HG03103 (cell line): ENCODE measurements at regions not wholly inside any gene's neighbourhood (a gene's known extent, or its start where the extent isn't known, plus 50 kb on each side); places are given as distances from the start of the nearest gene placed in this dataset.

ENCODE experiments used
- ATAC-seq: cut with Tn5 transposase; IDR thresholded peaks from one replicate; pipeline ENCODE4 v1.9.1; 2021; ENCODE audit warnings: low read depth; ENCODE audit not compliant: unreplicated experiment

DNA sequence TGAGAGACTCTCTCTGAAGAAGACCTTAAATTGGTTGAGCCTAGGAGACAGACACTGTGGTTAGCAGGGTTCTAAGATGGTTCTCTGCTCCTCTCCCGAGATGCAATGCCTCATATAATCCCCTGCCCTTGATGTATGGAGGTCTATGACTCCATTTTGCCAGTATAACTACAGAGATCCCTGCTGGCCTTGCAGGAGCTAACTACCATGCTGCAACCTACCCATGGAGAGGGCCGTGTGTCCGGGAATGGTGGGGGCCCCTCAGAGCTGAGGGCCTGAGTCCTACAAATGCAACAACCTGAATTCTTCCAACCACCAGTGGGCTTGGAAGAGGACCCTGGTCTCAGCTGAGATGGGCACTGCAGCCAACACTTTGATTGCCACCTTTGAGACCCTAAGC, 388.0 kb downstream of the SETD4 start:
- ATAC-seq, result no peak

DNA sequence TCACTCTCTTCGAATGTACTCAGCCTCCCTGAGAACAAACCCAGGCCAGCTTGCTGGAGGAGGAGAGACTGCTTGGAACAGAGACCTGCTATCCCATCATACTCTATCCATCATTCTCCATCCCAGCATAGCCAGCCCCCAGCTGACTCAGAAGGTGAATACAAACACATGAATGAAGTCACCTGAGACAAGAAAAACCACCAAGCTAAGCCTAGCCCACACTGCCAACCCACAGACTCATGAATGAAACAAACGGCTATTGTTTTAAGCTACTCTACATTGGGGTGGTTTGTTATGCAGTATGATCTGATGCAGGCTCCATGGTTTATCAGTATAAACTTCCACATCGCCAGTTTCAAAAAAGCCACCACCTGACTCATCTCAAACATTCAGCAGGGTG, 395.6 kb downstream of the SETD4 start:
- no peak for ATAC-seq

DNA sequence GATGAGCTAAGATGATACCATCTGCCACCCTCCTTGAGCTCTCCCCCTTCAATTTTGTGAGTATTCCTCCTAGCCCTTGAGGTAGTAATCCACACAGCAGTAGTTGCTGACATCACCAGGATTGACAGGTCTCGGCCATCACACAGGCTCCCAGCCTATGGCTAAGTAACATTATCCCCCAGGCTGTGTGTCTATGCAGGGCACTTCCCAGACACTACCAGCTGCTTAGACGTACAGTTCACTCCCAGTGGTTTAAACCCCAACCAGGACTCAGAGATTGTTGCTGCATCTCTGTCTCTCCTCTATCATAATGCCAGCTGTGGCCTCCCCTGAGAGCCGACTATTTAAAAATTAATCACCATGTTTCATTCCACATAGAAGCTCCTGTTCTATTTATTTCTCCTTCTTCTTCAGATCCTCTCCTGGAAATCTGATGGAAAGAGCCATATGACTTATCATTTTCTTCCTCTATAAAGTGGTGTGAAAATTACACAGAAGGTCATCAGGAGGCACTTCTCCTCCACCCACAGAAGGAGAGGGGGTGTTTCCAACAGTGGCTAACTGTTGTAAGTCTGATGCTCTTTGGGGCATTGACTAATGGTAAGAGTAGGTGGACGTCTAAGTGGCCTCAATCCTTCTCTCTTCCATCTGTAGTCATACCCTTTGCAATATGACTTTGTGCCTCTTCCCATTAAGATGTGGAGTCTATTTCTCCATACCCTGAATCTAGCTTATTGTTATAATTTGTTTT, 396.3 kb downstream of the SETD4 start:
- no peak for ATAC-seq

DNA sequence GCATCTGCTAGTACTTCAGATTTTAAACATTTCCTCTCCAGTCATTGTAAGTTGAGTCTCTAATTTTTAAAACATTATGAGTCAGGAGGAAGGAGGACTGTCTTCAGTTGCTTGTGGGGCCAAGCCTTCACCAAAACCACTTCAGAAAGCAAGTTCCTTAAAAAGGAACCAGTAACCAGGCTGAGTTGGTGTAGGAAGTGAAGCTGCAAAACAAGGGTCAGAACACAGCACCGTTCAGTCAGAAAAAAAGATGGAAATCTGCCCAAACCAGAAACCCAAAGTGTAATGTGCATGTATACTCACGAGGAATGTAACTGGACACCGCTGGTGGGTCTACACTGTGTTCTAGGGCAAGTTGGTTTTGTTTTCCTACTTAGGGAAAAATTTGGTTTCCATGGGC, 402.1 kb downstream of the SETD4 start:
- no peak for ATAC-seq

DNA sequence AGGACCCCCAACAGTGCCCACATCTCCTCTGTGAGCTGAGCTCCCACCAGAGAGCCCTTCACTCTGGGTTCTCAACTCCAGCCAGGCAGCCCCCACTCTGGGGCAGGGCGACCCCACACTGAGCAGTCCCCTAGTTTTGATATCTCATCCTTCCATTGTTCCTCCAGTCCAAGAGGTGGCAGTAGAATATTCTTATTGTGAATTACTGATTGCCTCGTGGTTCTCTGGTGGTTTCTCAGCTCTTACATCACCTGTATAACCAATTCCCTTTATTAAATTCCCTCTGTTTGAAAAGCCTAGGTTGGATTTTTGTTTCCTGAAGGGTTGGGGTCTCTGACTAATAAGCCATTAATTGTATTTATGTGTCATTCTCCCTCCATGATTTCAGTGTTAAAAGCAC, 407.5 kb downstream of the SETD4 start:
- no peak for ATAC-seq

DNA sequence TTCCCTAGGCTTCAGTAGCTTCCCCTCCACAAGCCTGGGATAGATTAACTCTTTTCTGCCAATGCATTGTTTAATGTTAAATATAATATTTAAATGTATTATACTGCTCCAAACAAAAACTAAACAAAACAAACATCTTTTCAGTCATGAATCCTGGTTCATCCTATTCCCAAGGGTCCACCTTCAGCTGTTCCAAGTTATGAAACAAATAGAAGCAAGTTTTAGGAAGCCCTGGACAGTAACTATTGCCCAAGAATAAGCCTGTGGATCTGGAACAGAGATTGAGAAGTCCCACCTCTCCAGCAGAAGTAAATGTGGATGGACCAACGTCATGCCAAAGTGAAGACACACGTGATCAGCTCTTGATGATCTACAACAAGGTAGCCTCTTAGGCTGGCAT, 408.1 kb downstream of the SETD4 start:
- no peak for ATAC-seq

DNA sequence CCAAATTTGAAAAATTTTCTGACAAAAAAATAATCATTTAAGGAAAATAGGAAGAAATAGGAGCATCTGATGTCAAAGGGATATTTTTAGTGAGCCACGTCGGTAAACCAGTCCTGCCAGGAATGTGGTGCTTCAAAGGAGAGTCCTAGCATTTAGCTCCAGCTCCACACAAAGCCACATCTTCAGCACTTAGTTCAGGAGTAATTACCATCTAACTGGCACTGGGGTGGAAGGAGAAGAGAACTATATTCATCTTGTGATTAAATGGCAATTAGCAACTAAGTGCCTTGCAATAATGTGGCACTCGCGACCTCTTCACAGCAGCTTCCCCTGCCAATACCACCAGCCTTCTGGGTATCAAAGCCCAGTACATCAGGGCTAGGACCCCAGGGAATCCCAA, 409.1 kb downstream of the SETD4 start:
- no peak for ATAC-seq

DNA sequence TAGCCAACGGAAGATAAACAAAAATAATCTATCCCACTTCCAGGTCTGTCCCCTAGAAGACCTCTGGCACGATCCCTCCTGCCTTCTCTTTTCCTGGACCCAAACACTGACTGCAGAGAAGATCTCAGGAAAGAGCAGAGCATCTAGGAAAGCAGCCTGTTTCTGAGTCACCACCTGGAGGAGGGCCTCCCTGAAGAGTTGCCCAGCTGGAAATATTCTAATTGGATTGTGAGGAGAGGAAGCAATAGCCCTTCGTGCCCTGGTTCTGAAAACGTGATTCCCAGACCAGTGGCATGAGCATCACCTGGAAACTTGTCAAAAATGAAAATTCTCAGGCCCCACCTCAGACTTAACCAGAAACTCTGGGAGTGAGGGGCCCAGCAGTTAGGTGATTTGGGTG, 411.1 kb downstream of the SETD4 start:
- no peak for ATAC-seq

DNA sequence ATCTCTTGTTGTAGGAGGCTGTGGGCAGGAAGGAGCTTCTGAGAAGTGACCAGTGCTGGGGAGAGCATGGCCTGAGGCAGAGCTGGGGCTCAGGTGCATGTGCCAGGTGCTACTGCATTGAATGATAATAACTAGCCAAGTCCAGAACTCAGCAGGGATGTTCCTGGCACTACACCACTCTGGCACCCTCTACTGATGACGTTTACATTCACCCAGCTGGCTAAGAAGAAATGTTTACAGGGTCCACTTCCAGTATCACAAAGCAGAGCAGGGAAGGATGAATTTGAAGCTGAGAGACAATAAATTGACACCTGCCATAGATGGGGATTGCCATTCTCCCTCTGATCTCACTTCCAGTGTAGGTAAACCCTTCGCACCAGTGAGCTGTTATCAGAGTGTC, 411.8 kb downstream of the SETD4 start:
- no peak for ATAC-seq

DNA sequence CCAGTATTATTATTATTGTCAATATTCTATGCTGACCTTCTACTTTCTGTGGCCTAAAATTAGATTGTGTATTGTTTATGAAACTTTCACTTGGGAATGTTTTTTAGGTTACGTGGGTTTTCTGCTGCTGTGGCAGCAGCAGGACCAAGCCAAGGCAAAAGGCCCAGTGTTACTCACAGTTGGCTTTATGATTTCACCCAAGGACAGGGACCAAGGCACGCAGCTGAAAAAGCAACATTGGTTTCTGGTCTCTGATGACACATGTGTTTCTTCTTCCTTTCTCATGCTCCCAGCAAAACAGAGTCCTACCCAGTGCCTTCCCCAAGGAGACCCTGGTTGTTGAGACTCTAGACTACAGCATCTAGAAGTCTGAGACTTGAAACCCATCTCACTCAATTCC, 413.7 kb downstream of the SETD4 start:
- no peak for ATAC-seq

DNA sequence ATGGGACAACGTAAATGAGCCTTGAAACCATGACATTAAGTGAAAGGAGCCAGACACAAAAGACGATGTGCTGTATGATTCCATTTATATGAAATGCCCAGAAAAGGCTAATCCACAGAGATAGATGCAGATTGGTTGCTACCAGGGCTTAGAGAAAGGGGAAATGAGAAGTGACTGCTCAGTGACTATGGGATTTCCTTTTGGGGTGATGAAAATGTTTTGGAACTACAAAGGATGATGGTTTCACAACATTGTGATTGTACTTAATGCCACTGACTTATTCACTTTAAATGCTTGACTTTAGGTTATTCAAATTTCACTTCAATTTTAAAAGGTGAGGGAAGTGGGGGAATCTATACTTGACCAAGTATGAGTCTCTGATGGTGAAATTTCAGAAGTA, 414.3 kb downstream of the SETD4 start:
- no peak for ATAC-seq

DNA sequence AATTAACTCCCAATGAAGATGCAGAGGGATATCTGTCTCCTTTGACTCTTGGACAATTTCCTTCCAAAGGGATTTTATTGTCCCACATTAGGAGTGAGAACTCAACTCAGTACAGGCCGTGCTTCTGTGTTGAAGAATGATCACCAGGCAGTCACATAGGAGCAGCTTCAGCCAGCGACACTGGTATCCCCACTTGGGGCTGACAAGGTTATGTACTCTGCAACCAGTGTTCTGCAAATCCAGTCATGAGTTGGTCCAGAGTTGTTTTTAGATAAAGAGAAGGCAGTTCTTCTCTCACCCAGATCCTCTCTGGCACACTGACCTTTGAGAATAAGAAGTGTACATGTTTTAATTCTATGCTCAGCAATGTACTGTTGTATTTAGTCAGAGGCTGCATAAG, 415.8 kb downstream of the SETD4 start:
- ATAC-seq, result no peak

DNA sequence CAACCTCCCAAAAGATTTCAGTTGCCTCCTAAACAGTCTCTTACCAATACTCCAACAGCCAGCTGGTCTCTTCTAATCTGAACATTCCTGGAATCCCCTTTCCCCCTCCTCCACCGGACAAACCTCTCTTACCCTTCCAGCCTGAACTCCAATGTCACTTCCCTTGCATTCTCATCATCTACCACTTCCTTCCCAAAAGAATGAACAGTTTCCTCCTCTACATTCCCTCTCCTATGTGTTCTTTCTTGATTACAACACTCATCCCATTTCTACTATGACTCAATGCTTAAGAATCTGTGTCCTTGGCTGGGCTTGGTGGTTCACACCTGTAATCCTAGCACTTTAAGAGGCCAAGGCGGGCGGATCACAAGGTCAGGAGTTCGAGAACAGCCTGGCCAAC, 417.1 kb downstream of the SETD4 start:
- ATAC-seq, result no peak

DNA sequence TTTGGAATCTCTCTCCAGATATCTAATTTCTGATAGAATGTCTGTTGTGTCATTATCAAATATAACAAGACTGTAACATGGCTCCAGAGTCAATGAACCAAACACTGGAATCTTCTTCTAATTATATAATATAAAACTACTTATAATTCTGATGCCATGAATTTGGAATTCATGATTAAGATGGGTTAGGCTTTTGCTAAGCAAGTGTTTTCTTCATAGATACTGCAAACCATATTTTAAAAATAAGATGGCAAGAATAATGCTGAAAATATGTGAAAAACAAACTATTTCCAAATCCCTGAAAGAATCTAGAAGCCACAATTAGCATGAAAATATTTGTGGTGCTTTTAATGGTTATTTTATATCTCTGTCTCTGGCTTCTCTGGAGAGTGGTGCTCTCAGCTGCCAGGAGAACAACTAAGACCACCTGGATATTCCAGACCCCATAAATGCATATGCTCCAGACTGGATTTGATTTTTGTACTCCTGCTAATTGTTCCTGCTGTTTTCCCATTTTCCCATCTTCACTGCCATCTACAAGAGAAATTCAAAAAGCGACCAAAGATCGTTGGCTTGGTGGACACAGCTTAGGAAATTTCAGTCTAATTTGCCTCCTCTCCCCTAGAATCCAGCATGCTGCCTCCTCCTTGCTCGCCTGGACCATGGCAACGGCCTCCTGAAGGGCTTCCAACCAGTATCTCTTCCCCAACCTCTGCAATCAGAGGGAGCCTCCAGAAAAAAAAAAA, 418.9 kb downstream of the SETD4 start:
- no peak for ATAC-seq

DNA sequence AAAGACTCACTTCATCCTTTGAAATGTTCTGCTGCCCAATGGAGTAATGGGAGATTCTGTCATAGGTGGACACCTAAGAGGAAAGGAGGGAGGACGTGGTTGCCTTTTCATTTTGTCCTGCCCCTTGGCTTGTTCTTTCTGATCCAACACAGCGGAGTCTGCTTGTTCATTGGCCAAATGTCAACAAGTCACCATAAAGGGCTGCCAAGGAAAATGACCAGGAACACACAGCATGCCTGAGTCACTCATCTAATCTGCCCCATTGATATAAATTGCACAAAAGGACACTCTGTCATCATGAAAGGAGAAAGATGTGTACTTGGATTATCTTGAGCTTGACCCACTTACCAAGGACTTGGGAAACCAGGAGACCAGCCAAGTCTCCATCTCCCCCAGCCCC, 422.9 kb downstream of the SETD4 start:
- ATAC-seq, result no peak

DNA sequence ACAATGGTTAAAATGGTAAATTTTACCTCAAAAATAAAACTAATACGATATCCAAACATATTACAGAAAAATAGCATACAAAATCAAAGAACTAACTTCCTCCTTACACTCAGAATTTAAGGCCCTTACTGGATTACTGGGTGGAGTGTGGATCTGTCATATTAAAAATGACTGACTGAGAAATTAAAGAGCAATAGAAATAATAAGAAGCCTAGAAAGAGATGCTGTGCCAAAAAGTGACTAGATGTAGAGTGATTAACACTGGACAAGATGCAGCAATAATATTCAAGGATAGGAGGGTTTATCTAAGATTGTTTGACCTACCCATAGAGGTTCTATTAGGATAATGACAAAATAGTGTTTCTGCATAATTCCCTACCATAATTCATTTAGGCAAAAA, 424.3 kb downstream of the SETD4 start:
- ATAC-seq, result no peak

DNA sequence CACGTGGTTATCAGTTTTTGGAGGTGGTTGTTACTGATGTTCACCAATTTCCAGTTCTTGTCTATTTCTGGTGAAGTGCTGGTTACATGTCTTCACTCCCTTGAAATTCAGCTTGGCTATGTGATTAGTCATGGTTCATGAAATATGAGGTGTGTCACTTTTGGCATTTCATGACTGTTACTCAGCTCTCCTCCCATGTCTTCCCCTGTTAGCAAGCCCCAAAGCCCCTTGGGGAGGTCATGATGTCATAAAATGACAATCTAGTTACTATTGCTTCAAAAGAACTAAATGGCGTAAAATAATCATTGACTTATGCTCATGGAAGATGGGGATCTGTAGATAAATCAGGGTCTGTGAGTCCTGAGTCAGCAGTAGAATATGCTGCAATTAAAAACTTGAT, 425.1 kb downstream of the SETD4 start:
- ATAC-seq, result no peak

DNA sequence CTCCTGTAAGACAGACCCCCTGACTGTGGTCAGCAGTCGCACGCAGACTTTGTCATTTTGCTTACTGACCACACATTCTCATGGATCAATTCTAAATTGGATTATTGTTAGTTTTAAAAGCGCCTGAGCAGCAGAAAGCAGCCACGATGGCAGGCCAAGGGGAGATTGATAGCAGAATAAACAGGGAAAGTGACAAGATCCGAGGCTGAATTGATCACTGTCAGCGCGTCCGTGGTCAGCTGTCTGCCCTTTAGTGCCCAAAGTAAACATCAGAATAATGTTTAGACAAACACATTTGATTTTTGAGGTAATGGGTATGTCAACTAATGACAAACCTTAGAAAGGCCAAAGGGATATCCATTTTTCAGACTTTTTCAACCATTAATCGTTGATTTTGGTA, 426.8 kb downstream of the SETD4 start:
- no peak for ATAC-seq

DNA sequence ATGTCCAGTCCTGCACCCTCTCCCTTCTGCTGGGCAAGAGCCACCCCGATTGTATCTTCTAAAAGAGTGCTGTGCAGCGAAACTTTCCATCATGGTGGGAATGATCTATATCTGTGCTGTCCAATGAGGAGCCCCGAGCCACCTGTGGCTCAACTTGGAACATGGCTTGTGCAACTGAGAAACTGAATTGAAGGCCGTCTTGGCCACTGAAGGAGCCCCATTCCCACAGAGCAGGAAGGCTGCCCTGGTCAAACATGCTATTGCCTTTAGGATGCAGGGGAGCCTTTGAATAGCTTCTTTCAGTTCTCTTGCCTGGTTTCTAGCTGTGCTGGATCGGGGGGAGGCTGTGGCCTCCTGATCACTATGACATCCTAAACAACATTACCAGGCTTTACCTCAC, 427.6 kb downstream of the SETD4 start:
- ATAC-seq, result no peak

DNA sequence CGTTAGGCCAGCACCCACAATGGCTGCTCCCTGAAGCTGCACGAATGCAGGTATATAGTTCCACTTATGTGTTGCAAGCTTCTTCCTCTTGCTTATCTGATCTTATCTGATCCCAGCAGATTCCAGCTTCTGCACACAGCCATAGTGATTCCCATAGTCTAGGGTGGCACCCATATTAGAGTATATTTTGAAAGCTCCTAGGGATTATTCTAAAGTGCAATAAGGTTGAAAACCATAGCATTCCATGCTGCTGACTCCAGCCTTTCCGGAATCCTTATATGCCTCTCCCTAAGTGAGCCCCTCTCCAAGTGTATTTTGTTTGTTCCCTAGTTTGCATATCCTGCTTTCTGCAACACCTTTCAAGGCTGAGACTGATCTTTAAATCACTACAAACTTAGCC, 432.0 kb downstream of the SETD4 start:
- ATAC-seq, result no peak

DNA sequence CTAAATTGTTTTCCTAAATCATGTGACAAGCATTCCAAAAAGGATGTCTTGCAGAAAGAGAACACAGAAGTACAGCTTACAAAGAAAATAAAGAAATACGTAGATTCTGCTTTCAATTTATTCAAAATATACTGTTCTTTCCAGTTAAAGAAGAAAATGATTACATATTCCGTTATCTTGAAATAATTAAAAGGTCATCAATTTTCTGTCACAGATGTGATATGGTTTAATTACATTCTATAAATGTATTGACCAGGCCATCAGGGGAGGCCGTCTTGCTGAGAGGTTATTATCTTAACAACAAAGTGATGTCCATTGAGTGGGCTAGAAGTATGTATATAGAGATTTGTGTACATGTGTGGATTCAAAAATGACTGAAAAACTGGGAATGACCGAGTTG, 432.9 kb downstream of the SETD4 start:
- no peak for ATAC-seq

DNA sequence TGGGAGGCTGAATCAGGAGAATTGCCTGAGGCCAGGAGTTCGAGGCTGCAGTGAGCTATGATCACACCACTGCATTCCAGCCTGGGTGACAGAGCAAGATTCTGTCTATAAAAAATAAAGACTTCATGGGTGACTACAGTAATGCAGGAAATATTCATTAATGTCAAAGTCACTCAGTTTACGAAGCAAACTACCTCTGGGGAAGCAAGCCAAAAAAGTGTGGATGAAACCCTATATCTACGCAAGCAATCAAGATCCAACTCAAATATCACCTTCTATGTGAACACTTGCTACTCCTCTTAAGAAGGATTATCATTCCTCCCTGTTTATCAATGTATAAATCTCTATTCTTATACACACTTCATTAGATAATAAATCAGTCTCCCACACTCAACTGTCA, 434.8 kb downstream of the SETD4 start:
- no peak for ATAC-seq
